ENCODE measurements at regions not wholly inside any gene's neighbourhood (a gene's known extent, or its start where the extent isn't known, plus 50 kb on each side); places are given as distances from the start of the nearest gene placed in this dataset.

- TF ChIP-seq CTCF (conservative IDR thresholded peaks at IDR 0.05) = no peak
- peak; percentile 60 for DNase-seq
- no peak overlapping the region for H3K4me3 ChIP-seq (ENCODE audit: low read length)
- H3K27me3 Mint-ChIP-seq (ENCODE audit: insufficient read depth) = peaks cover 18% of the 10 kb centered on the region
- no peaks in the 10 kb centered on the region for H3K36me3 Mint-ChIP-seq (ENCODE audit: low read depth)
- no peak overlapping the region for H3K4me3 Mint-ChIP-seq
- H3K9me3 ChIP-seq (ENCODE audit: control insufficient read depth, low read length) = no peaks in the 10 kb centered on the region
- 50 to 72% methylated on average over 2 to 8 of the region's 8 CpGs for WGBS, 2 experiments (ENCODE audit: insufficient coverage in 1 of 2, insufficient read length in 1 of 2)
- H3K4me1 ChIP-seq (ENCODE audit: control insufficient read depth, insufficient read depth, low read length) = peaks cover 19% of the 10 kb centered on the region
- no peaks in the 10 kb centered on the region for H3K36me3 ChIP-seq (ENCODE audit: control insufficient read depth, insufficient read depth, low read length)
- H3K27ac Mint-ChIP-seq = peak overlapping the region; percentile 89
- H3K9me3 Mint-ChIP-seq = no peaks in the 10 kb centered on the region
- no peak overlapping the region for H3K9ac ChIP-seq (ENCODE audit: extremely low read depth, low read length, poor library complexity, severe bottlenecking)
- no peaks in the 10 kb centered on the region for H3K27me3 ChIP-seq (ENCODE audit: control insufficient read depth, insufficient read depth, low read length, poor library complexity, severe bottlenecking)
- no peak overlapping the region for H3K27ac ChIP-seq (ENCODE audit: low read depth, low read length)
- H3K4me1 Mint-ChIP-seq = peaks cover 56% of the 10 kb centered on the region
Measured at GRCh38 chr2:20538308-20539132, 91.6 kb downstream of the RHOB start.

- no peaks in the 10 kb centered on the region for H3K9me3 Mint-ChIP-seq
- WGBS, 2 experiments (ENCODE audit: insufficient coverage in 1 of 2, insufficient read length in 1 of 2) = 82 to 94% methylated on average over 4 to 6 of the region's 6 CpGs
- DNase-seq = no peak
- Histone ChIP-seq H3K27me3 (ENCODE audit: control insufficient read depth, insufficient read depth, low read length, poor library complexity, severe bottlenecking) (no peaks in the 10 kb centered on the region), H3K27ac (ENCODE audit: low read depth, low read length) (no peak overlapping the region), H3K36me3 (ENCODE audit: control insufficient read depth, insufficient read depth, low read length) (no peaks in the 10 kb centered on the region), H3K4me1 (ENCODE audit: control insufficient read depth, insufficient read depth, low read length) (peaks cover 19% of the 10 kb centered on the region), H3K9ac (ENCODE audit: extremely low read depth, low read length, poor library complexity, severe bottlenecking) (no peak overlapping the region), H3K9me3 (ENCODE audit: control insufficient read depth, low read length) (no peaks in the 10 kb centered on the region), H3K4me3 (ENCODE audit: low read length) (no peak overlapping the region)
- no peak overlapping the region for H3K4me3 Mint-ChIP-seq
- H3K27ac Mint-ChIP-seq = no peak overlapping the region
- H3K27me3 Mint-ChIP-seq (ENCODE audit: insufficient read depth) = peaks cover 18% of the 10 kb centered on the region
- peaks cover 50% of the 10 kb centered on the region for H3K4me1 Mint-ChIP-seq
- no peaks in the 10 kb centered on the region for H3K36me3 Mint-ChIP-seq (ENCODE audit: low read depth)
- no peak for TF ChIP-seq CTCF (conservative IDR thresholded peaks at IDR 0.05)
Measured at GRCh38 chr2:20539133-20539719, 92.4 kb downstream of the RHOB start.

- no peaks in the 10 kb centered on the region for H3K9me3 ChIP-seq (ENCODE audit: control insufficient read depth, low read length)
- Mint-ChIP-seq H3K36me3 (ENCODE audit: low read depth) (no peaks in the 10 kb centered on the region), H3K4me3 (no peak overlapping the region), H3K27me3 (ENCODE audit: insufficient read depth) (peaks cover 19% of the 10 kb centered on the region), H3K27ac (no peak overlapping the region), H3K9me3 (peaks cover 7% of the 10 kb centered on the region), H3K4me1 (peaks cover 43% of the 10 kb centered on the region)
- no peak for DNase-seq
- H3K4me1 ChIP-seq (ENCODE audit: control insufficient read depth, insufficient read depth, low read length) = peaks cover 17% of the 10 kb centered on the region
- H3K36me3 ChIP-seq (ENCODE audit: control insufficient read depth, insufficient read depth, low read length) = no peaks in the 10 kb centered on the region
- no peak overlapping the region for H3K4me3 ChIP-seq (ENCODE audit: low read length)
- no peak overlapping the region for H3K9ac ChIP-seq (ENCODE audit: extremely low read depth, low read length, poor library complexity, severe bottlenecking)
- H3K27ac ChIP-seq (ENCODE audit: low read depth, low read length) = no peak overlapping the region
- H3K27me3 ChIP-seq (ENCODE audit: control insufficient read depth, insufficient read depth, low read length, poor library complexity, severe bottlenecking) = no peaks in the 10 kb centered on the region
- no peak for TF ChIP-seq CTCF (conservative IDR thresholded peaks at IDR 0.05)
- 93% methylated on average over 20 to 26 of the region's 26 CpGs for WGBS, 2 experiments (ENCODE audit: insufficient coverage in 1 of 2, insufficient read length in 1 of 2)
Measured at GRCh38 chr2:20539776-20540586, 93.1 kb downstream of the RHOB start.

Measured in endodermal cell (in vitro differentiated cells).